ENCODE measurements at regions not wholly inside any gene's neighbourhood (a gene's known extent, or its start where the extent isn't known, plus 50 kb on each side); places are given as distances from the start of the nearest gene placed in this dataset.
"Not testable (repeated sequence)": the region's sequence is repeated elsewhere in the genome, so short reads cannot be mapped to it uniquely, and the experiment has no call there.

DNA sequence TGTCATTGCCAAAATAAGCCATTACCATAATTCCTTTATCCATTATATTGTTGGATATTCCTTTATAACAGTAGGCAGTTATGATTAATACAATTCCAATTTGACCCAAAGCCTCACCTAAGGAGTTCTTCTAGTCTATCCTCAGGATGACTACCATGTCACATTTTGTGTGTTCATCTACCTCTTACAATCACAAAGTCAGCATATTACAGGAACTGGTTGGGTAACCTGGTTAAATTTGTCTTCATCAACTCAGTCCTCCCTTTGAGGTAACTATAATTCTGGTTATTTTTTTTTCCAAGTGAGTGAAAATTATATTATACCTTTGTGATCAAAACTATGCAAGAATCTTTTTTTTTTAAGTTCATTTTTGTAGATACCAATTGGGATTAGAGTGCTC, 540.5 kb downstream of the BTBD3 start:
- DNase-seq (ENCODE audit: low read depth in 2 of 2) = no peak

DNA sequence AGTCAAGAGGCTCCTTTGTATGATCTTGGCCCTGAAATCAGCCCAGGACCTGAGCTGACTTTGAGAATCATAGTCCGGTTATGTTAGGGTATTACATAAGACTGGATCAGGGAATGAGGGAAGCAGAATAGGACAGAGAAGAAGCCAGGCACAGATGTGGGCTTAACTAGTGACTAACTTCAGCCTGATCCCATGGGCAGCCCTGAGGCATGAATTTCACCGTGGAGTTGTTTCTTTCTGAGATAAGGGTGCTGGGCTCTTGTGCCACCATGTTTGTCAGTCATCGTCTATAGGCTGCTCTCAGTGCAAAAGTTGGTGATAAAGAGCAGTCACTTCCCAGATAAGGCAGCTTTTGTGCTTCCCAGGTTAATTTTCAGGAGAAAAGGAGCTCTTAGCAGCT, 544.7 kb upstream of the SPTLC3 start:
- DNase-seq (ENCODE audit: low read depth in 2 of 2) = no peak

GRCh38 chr20:12466915-12467314, 541.9 kb upstream of the SPTLC3 start:
- DNase-seq (ENCODE audit: low read depth in 2 of 2) = no peak

- no peak for DNase-seq (ENCODE audit: low read depth in 2 of 2)
These were observed 541.0 kb upstream of the SPTLC3 start for GRCh38 chr20:12467758-12468157.

- no peak for DNase-seq (ENCODE audit: low read depth in 2 of 2)
These were observed 526.1 kb upstream of the SPTLC3 start for GRCh38 chr20:12482661-12483060.

DNA sequence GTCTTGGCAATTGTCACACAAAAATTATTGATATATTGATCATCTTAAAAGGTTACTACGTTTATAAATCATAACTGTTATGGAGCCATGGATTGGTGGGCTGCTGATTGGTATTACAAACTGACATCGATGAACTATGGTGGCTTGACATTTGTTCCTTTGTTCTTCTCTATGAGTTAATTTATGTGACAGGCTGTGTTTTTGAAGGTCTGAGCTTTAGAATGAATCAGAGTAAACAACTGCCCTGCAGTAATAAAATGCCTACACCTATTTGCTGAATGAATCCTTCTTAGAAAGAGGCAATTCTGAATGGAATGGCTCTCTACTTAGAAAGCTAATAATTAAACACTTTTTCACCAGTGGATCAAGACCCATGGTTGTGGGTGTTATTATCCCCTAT, 506.3 kb upstream of the SPTLC3 start:
- no peak for DNase-seq (ENCODE audit: low read depth in 2 of 2)

DNA sequence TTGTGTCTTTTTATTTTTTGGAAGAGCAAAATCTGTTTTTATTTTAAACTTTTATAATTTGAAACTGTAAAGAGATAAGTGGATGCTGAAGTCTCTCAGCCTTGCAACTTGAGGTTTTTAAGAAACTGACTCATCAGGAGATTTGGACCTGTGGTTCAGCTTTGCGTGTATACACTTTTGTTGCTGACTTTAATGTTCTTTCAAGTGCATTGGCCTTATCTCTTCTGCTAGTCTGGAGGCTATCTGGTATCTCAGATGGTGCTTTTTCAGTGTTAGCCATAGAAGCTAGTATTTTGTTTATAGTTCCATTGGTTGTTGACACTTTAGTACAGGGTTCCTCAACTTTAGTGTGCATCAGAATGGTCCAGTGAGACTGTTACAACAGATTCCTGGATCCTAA, 504.0 kb upstream of the SPTLC3 start:
- no peak for DNase-seq (ENCODE audit: low read depth in 2 of 2)

DNA sequence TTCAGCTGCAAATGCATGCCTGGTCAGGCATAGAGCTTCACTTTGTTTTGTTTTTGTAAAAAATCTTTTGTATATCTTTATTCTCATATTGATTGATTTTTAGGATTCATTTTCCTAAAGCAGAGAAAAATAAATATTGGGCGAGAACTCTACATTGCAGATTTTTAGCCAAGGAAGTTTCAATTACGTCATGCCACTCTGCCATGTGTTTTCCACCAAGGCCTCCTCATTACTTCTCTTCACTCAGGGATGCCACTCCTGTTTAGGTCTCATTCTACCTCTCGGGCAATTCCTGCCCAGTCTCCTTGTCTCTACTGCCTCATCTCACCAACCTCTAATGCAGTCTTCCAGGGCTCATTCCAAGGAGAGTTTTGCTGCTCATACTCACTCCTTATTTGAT, 497.3 kb upstream of the SPTLC3 start:
- DNase-seq (ENCODE audit: low read depth in 2 of 2) = no peak

DNA sequence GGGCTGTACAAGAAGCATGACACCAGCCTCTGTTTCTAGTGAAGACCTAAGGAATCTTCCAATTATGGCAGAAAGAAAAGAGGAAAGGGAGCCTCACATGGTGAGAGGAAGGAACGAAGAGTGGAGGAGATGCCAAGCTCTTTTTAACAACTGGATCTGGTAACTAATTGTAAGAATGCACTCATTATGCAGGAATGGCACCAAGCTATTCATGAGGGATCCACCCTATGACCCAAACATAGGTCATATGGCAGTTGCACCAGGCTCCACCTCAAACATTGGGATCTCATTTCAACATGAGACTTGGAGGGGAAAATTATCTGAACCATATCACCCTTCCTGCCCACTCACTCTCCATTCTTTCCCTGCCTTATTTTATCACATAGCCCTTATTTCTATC, 496.0 kb upstream of the SPTLC3 start:
- DNase-seq (ENCODE audit: low read depth in 2 of 2) = no peak

DNA sequence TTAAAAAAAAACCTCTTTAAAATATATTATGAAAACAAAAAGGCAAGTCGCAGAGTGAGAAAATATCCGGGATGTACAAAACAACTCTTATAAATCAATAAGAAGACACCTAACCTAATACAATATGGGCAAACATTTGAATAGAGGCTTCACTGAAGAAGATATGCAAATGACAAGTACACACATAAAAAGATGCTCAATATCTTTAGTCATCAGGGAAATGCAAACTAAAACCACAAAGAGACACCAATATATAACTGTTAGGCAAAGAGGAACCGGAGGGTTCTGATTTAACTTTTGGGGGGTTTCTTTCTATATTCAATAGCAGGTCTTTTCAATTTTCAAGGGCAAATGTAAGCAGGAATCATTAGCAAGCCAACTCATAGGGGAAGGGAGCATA, 480.7 kb upstream of the SPTLC3 start:
- DNase-seq (ENCODE audit: low read depth in 2 of 2) = no peak

DNA sequence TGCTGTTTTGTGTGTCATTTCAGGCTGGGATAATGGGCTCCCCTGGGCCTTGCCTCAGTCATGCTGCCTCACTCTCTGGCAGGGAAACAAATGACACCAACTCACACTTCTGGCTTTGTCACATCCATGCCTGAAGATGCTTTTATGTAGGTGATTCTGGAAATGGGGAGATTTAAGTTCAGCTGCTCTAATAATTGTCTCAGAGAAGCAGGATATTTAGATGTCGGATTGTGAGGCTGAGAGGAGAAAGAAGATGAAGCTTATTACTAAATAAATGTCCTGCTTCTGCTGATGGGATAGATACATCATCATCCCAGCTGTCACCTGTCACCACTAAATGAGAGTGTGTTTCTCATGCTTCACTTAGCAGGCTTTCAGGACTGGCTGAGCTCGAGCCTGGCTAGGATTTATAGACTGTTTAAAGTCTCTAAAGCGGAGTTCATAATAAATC, 480.2 kb upstream of the SPTLC3 start:
- DNase-seq (ENCODE audit: low read depth in 2 of 2) = no peak

DNA sequence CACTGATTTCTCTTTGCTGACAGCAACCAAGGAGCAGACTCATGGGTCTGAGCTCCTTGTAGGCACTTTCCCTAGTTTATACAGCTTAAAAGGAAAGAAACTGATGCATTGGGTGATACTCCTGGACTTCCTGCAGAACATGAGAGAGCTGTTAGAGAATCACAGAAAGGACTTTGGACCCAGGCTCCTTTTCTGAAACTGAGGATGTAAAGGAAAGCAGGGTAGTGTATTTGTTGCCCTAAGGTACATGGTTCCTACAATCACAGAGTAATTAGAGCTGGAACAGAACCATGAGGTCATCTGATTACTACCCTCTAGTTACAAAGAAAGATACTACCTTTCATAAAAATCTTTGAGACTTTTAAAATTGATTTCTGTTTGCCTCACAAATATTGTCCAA, 477.1 kb upstream of the SPTLC3 start:
- DNase-seq (ENCODE audit: low read depth in 2 of 2) = no peak

DNA sequence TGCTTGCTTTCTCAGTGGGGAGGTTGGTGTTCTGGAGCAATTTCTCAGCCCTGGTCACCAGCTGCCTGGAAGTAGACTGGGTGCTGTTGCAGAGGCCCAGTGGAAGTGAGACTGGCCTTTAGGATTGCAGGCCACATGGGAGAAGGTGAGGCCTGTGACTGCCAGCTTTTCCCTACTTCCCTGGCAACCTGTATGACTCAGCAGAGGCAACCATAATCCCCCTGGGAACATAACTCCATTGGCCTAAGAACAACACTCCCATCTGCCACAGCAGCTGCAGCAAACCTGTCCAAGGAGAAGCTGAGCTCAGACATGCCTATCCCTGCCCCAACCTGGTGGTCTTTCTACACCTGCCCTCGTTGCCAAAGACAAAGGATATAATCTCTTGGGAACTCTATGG, 473.5 kb upstream of the SPTLC3 start:
- DNase-seq (ENCODE audit: low read depth in 2 of 2) = no peak

GRCh38 chr20:12535770-12536169, 473.0 kb upstream of the SPTLC3 start:
- no peak for DNase-seq (ENCODE audit: low read depth in 2 of 2)

DNA sequence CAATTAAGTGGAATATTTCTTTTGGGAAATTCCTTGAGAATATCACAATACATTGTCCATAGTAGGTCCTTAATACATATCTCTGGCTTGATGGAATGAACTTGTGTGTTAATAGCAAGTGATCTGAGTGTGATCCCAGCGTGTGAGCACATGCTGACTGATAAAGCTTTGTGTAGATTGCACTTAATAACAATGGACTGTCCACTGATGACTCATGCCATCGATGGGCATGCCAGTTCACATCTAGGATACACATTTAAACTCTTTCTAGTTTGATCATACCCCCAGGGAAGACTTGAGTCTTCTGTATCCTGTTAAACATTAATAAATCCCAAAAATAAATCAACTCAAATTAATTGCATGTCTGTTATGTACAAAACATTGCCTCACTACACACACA, 454.3 kb upstream of the SPTLC3 start:
- DNase-seq (ENCODE audit: low read depth in 2 of 2) = no peak

DNA sequence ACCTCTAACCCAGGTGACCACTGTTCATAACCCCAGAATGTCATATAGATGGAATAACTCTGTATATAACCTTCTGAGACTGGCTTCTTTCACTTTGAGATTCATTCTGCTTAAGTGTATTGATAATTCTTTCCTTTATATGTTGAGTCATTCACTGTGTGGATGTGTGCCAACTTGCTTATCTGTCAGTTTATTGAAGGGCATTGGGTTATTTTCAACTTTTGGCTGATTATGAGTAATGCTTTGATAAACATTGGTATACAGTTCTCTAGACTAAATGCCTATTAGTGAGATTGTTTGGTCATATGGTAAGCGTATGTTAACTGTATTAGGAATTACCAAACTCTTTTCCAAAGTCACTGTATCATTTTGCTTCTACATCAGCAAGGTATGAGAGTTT, 453.4 kb upstream of the SPTLC3 start:
- no peak for DNase-seq (ENCODE audit: low read depth in 2 of 2)

DNA sequence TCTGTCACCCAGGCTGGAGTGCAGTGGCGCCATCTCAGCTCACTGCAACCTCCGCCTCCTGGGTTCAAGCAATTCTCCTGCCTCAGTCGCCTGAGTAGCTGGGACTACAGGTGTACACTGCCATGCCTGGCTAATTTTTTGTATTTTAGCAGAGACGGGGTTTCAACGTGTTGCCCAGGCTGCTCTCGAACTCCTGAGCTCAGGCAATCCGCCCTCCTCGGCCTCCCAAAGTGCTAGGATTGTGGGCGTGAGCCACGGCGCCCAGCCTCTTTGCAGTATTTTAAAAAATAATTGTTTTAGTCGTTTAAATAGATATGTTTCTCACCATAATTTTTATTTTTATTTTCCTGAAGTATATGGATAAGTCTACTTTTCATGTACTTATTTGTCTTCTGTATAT, 452.9 kb upstream of the SPTLC3 start:
- DNase-seq (ENCODE audit: low read depth in 2 of 2) = not testable (repeated sequence)

DNA sequence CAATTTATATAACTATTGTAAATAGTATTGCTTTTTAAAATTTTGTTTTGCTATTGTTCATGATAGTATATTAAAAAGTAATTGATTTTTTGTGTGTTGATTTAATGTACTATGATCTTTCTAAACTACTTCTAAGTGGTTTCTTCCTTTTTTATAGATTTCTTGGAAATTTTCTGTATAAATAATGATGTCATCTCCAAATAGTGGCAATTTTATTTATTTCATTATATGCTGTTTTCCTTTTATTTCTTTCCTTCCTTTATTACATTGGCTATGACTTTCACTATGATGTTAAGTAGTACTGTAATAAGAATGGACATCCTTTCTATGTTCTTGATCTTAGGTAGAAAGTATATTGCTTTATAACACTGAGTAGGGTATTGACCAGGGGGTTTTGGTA, 451.5 kb upstream of the SPTLC3 start:
- DNase-seq (ENCODE audit: low read depth in 2 of 2) = no peak

GRCh38 chr20:12564979-12565378, 443.8 kb upstream of the SPTLC3 start:
- DNase-seq (ENCODE audit: low read depth in 2 of 2) = no peak

DNA sequence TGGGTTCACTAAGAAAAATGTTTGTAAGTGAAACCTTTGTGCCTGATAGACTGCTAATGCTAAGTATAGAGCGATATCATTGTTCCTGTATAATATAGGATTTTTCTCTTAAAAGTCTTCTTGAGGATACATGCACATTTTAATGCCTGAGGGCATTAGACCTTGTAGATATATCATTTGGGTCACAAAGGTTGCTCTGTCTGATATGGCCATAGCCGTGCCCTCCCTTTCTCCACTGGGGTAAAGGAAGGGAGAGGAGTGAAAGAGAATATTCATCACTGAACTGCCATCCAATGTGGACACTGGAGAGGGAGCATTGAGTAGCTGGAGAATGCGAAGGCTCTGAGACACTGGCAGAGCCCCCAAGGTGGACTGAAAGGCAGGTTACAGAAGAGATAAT, 442.2 kb upstream of the SPTLC3 start:
- DNase-seq (ENCODE audit: low read depth in 2 of 2) = no peak

- DNase-seq (ENCODE audit: low read depth in 2 of 2) = no peak
These were observed 438.4 kb upstream of the SPTLC3 start for GRCh38 chr20:12570371-12570770.

DNA sequence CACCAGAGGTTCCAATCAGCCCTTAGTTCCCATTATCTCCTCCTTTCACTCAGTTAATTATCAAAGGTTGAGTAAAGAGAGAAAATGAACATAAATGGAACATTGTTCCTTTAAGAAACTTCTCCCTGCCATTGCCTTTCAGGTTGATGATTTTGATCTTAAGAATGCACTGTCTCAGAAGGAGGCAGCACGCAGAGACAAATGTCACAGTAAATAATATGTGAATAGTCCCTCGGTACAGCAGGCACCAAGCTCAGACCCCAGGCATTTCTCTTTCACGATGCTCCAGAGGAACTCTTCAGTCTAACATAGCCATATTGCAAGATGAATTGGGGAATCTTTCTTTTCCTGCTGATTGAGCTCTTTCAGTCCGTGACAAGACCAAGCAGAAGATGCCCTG, 435.3 kb upstream of the SPTLC3 start:
- no peak for DNase-seq (ENCODE audit: low read depth in 2 of 2)

GRCh38 chr20:12575352-12576095, 433.2 kb upstream of the SPTLC3 start:
- no peak for DNase-seq (ENCODE audit: low read depth in 2 of 2)

DNA sequence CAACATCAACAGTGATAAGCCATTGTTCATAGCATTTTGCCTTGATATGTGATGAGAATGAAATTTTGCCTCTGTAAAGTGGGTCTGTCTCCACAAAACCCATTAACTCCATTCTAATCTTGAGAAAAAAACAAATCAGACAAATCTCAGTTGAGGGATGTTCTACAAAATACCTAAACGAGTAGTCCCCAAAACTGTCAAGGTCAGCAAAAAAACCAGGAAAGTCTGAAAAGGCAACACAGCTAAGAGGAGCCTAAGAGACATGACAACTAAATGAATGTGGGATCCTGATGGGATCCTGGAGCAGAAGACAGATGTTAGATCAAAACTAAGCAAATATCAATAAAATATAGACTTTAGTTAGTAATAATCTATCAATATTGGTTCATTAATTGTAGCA, 431.6 kb upstream of the SPTLC3 start:
- DNase-seq (ENCODE audit: low read depth in 2 of 2) = no peak

Data from stimulated activated CD4-positive, alpha-beta T cell treated with anti-CD3 and anti-CD28 coated beads, Interleukin-1b, Interleukin-23, amount 100 ng/mL, for 4 hours (primary cell).